Stomach smooth muscle (tissue), 2 donors: ENCODE measurements at regions not wholly inside any gene's neighbourhood (a gene's known extent, or its start where the extent isn't known, plus 50 kb on each side); places are given as distances from the start of the nearest gene placed in this dataset.

Experiments
- H3K27ac ChIP-seq: one replicate; pipeline ENCODE4 v1.7.0; 2013; ENCODE audit warnings: mild to moderate bottlenecking, low read length, inconsistent platforms
- H3K27me3 ChIP-seq, 2 donors: one replicate each; pipeline ENCODE4 v1.7.0; 2013; ENCODE audit warnings: low read length in 2 of 2; ENCODE audit not compliant: insufficient read depth in 2 of 2, control insufficient read depth in 1 of 2
- H3K36me3 ChIP-seq, 2 donors: one replicate each; pipeline ENCODE4 v1.7.0; 2013; ENCODE audit warnings: low read length in 2 of 2; ENCODE audit not compliant: control insufficient read depth in 2 of 2, insufficient read depth in 2 of 2
- H3K4me1 ChIP-seq: one replicate; pipeline ENCODE4 v1.7.0; 2013; ENCODE audit warnings: low read length; ENCODE audit not compliant: control insufficient read depth, insufficient read depth
- H3K4me3 ChIP-seq, 2 donors: one replicate each; pipeline ENCODE4 v1.7.0; 2013; ENCODE audit warnings: low read length in 2 of 2
- H3K9ac ChIP-seq, 2 donors: one replicate each; pipeline ENCODE4 v1.7.0; 2013; ENCODE audit warnings: low read length in 2 of 2, mild to moderate bottlenecking in 1 of 2
- H3K9me3 ChIP-seq, 2 donors: one replicate each; pipeline ENCODE4 v1.7.0; 2013; ENCODE audit warnings: low read length in 2 of 2; ENCODE audit not compliant: control insufficient read depth in 2 of 2
- donor health status: healthy.
- donor health status: Pancreatic carcinoma.

- Histone ChIP-seq H3K27me3 (no peaks in the 10 kb centered on the region), H3K4me1 (no peaks in the 10 kb centered on the region), H3K4me3 (no peak overlapping the region), H3K9ac (no peak overlapping the region), H3K27ac (no peak overlapping the region), H3K36me3 (no peaks in the 10 kb centered on the region), H3K9me3 (no peaks in the 10 kb centered on the region)
These were observed 516.1 kb upstream of the GOLIM4 start for GRCh38 chr3:168611826-168612225.

- no peak overlapping the region for H3K9ac ChIP-seq
- H3K4me1 ChIP-seq: no peaks in the 10 kb centered on the region
- H3K27ac ChIP-seq: no peak overlapping the region
- no peaks in the 10 kb centered on the region for H3K36me3 ChIP-seq
- H3K9me3 ChIP-seq: no peaks in the 10 kb centered on the region
- no peak overlapping the region for H3K4me3 ChIP-seq
- H3K27me3 ChIP-seq: no peaks in the 10 kb centered on the region
These were observed 513.2 kb upstream of the GOLIM4 start for GRCh38 chr3:168608926-168609325.

GRCh38 chr3:168604767-168605166, 509.0 kb upstream of the GOLIM4 start:
- Histone ChIP-seq H3K4me1 (no peaks in the 10 kb centered on the region), H3K9ac (no peak overlapping the region), H3K4me3 (no peak overlapping the region), H3K36me3 (no peaks in the 10 kb centered on the region), H3K9me3 (no peaks in the 10 kb centered on the region), H3K27me3 (no peaks in the 10 kb centered on the region), H3K27ac (no peak overlapping the region)

GRCh38 chr3:168598250-168598649, 502.5 kb upstream of the GOLIM4 start:
- H3K4me3 ChIP-seq: no peak overlapping the region
- H3K27me3 ChIP-seq: no peaks in the 10 kb centered on the region
- no peaks in the 10 kb centered on the region for H3K36me3 ChIP-seq
- no peaks in the 10 kb centered on the region for H3K9me3 ChIP-seq
- no peak overlapping the region for H3K27ac ChIP-seq
- no peak overlapping the region for H3K9ac ChIP-seq
- H3K4me1 ChIP-seq: no peaks in the 10 kb centered on the region

- Histone ChIP-seq H3K4me3 (no peak overlapping the region), H3K27ac (no peak overlapping the region), H3K4me1 (no peaks in the 10 kb centered on the region), H3K9me3 (no peaks in the 10 kb centered on the region), H3K36me3 (no peaks in the 10 kb centered on the region), H3K27me3 (no peaks in the 10 kb centered on the region), H3K9ac (no peak overlapping the region)
These were observed 500.6 kb upstream of the GOLIM4 start for GRCh38 chr3:168596175-168596823.

- no peak overlapping the region for H3K4me3 ChIP-seq
- H3K4me1 ChIP-seq: no peaks in the 10 kb centered on the region
- no peak overlapping the region for H3K27ac ChIP-seq
- no peaks in the 10 kb centered on the region for H3K27me3 ChIP-seq
- H3K9ac ChIP-seq: no peak overlapping the region
- H3K36me3 ChIP-seq: no peaks in the 10 kb centered on the region
- H3K9me3 ChIP-seq: no peaks in the 10 kb centered on the region
These were observed 495.9 kb upstream of the GOLIM4 start for GRCh38 chr3:168591587-168591986.

GRCh38 chr3:168589376-168589775, 493.7 kb upstream of the GOLIM4 start:
- no peaks in the 10 kb centered on the region for H3K27me3 ChIP-seq
- H3K27ac ChIP-seq: no peak overlapping the region
- H3K4me3 ChIP-seq: no peak overlapping the region
- H3K9me3 ChIP-seq: no peaks in the 10 kb centered on the region
- no peaks in the 10 kb centered on the region for H3K36me3 ChIP-seq
- H3K9ac ChIP-seq: no peak overlapping the region
- H3K4me1 ChIP-seq: no peaks in the 10 kb centered on the region

- Histone ChIP-seq H3K36me3 (no peaks in the 10 kb centered on the region), H3K27me3 (no peaks in the 10 kb centered on the region), H3K4me3 (no peak overlapping the region), H3K27ac (no peak overlapping the region), H3K4me1 (no peaks in the 10 kb centered on the region), H3K9me3 (no peaks in the 10 kb centered on the region), H3K9ac (no peak overlapping the region)
These were observed 489.8 kb upstream of the GOLIM4 start for GRCh38 chr3:168585544-168585943.

- H3K4me1 ChIP-seq: no peaks in the 10 kb centered on the region
- H3K27ac ChIP-seq: no peak overlapping the region
- no peak overlapping the region for H3K4me3 ChIP-seq
- no peaks in the 10 kb centered on the region for H3K27me3 ChIP-seq
- no peaks in the 10 kb centered on the region for H3K36me3 ChIP-seq
- H3K9me3 ChIP-seq: no peaks in the 10 kb centered on the region
- H3K9ac ChIP-seq: no peak overlapping the region
These were observed 488.3 kb upstream of the GOLIM4 start for GRCh38 chr3:168583977-168584376.

GRCh38 chr3:168582503-168582902, 486.8 kb upstream of the GOLIM4 start:
- Histone ChIP-seq H3K36me3 (no peaks in the 10 kb centered on the region), H3K4me3 (no peak overlapping the region), H3K4me1 (no peaks in the 10 kb centered on the region), H3K9ac (no peak overlapping the region), H3K27ac (no peak overlapping the region), H3K27me3 (no peaks in the 10 kb centered on the region), H3K9me3 (no peaks in the 10 kb centered on the region)

- Histone ChIP-seq H3K4me3 (no peak overlapping the region), H3K4me1 (no peaks in the 10 kb centered on the region), H3K27ac (no peak overlapping the region), H3K9me3 (no peaks in the 10 kb centered on the region), H3K9ac (no peak overlapping the region), H3K27me3 (no peaks in the 10 kb centered on the region), H3K36me3 (no peaks in the 10 kb centered on the region)
These were observed 486.1 kb upstream of the GOLIM4 start for GRCh38 chr3:168581771-168582225.
